IMR-90 (cell line): ENCODE measurements at regions not wholly inside any gene's neighbourhood (a gene's known extent, or its start where the extent isn't known, plus 50 kb on each side); places are given as distances from the start of the nearest gene placed in this dataset.

ENCODE experiments used
- ATAC-seq: fragments of 200-7000 bp; cut with Tn5 transposase; 2 replicates; pipeline ENCODE4 v1.9.1; 2020; ENCODE audit warnings: low read depth, mild to moderate bottlenecking, moderate library complexity
- BruUV-seq: library from RNA; stranded (reverse); fragments of 400-500 nt; replicated peaks from 2 replicates; lab custom pipeline; 2021; lab: Mats Ljungman, UMichigan
- CTCF ChIA-PET: fragments of 300-600 bp; formaldehyde crosslinking; extraction: SDS; loops from one replicate; lab custom pipeline; 2021; ENCODE audit warnings: antibody characterized with exemption; lab: Yijun Ruan, JAX
- POLR2A ChIA-PET: fragments of 300-600 bp; sonication (Branson Sonifier 250); formaldehyde crosslinking; loops from one replicate; lab custom pipeline; 2022; ENCODE audit warnings: antibody characterized with exemption; ENCODE audit not compliant: unreplicated experiment; lab: Charles Lee
- DNase-seq: peaks from one replicate; pipeline ENCODE4 v3.0.0; 2013
- H2AFZ ChIP-seq: replicated peaks from 2 replicates; pipeline ENCODE3; 2013; ENCODE audit warnings: low read length, mild to moderate bottlenecking; ENCODE audit not compliant: poor library complexity
- H2AK5ac ChIP-seq: 2 replicates; pipeline ENCODE4 v1.6.1; 2013; ENCODE audit warnings: low read depth, low read length, inconsistent platforms
- H2AK9ac ChIP-seq: replicated peaks from 2 replicates; pipeline ENCODE3; 2013; ENCODE audit warnings: mild to moderate bottlenecking, low read depth, low read length, moderate library complexity; ENCODE audit not compliant: poor library complexity
- H2BK120ac ChIP-seq: 2 replicates; pipeline ENCODE4 v1.6.1; 2013; ENCODE audit warnings: low read depth, low read length, inconsistent platforms
- H2BK15ac ChIP-seq: 3 replicates; pipeline ENCODE4 v1.6.1; 2013; ENCODE audit warnings: low read depth, low read length, inconsistent platforms
- H2BK20ac ChIP-seq: 2 replicates; pipeline ENCODE4 v1.6.1; 2013; ENCODE audit warnings: low read depth, mild to moderate bottlenecking, inconsistent platforms, low read length, moderate library complexity
- H2BK5ac ChIP-seq: 2 replicates; pipeline ENCODE4 v1.6.1; 2013; ENCODE audit warnings: mild to moderate bottlenecking, low read depth, low read length, inconsistent platforms; ENCODE audit not compliant: poor library complexity, severe bottlenecking
- H3K14ac ChIP-seq: replicated peaks from 2 replicates; pipeline ENCODE4 v1.6.1; 2013; ENCODE audit warnings: low read depth, low read length, inconsistent platforms
- H3K18ac ChIP-seq: 2 replicates; pipeline ENCODE4 v1.6.1; 2013; ENCODE audit warnings: low read depth, low read length, control low read depth
- H3K23ac ChIP-seq: 2 replicates; pipeline ENCODE4 v1.6.1; 2013; ENCODE audit warnings: low read depth, low read length, inconsistent platforms
- H3K27ac ChIP-seq: 2 replicates; pipeline ENCODE4 v1.5.1; 2013; ENCODE audit warnings: mild to moderate bottlenecking, control low read depth, low read length; ENCODE audit not compliant: insufficient read depth
- H3K27me3 ChIP-seq: 2 replicates; pipeline ENCODE4 v1.6.1; 2013; ENCODE audit warnings: low read length; ENCODE audit not compliant: control insufficient read depth, insufficient read depth
- H3K36me3 ChIP-seq: 2 replicates; pipeline ENCODE4 v1.6.1; 2013; ENCODE audit warnings: low read length, mixed read lengths; ENCODE audit not compliant: control insufficient read depth, insufficient read depth
- H3K4ac ChIP-seq: 2 replicates; pipeline ENCODE4 v1.6.1; 2013; ENCODE audit warnings: low read depth, low read length, inconsistent platforms
- H3K4me1 ChIP-seq: 2 replicates; pipeline ENCODE4 v1.6.1; 2013; ENCODE audit warnings: low read length, mixed read lengths; ENCODE audit not compliant: control insufficient read depth, insufficient read depth
- H3K4me2 ChIP-seq: 2 replicates; pipeline ENCODE4 v1.6.1; 2013; ENCODE audit warnings: low read depth, mild to moderate bottlenecking, control low read depth, low read length, moderate library complexity
- H3K4me3 ChIP-seq: 2 replicates; pipeline ENCODE4 v1.5.1; 2013; ENCODE audit warnings: low read depth, mild to moderate bottlenecking, control low read depth, low read length, moderate library complexity; ENCODE audit not compliant: insufficient read depth
- H3K56ac ChIP-seq: 2 replicates; pipeline ENCODE4 v1.6.1; 2013; ENCODE audit warnings: low read length, inconsistent platforms; ENCODE audit not compliant: insufficient read depth; ENCODE audit errors: extremely low read depth
- H3K79me1 ChIP-seq, 2 experiments: 2 replicates each; pipeline ENCODE4 v1.6.1; 2013; ENCODE audit warnings: low read length in 2 of 2, inconsistent platforms in 1 of 2, low read depth in 1 of 2
- H3K9ac ChIP-seq: 2 replicates; pipeline ENCODE4 v1.6.1; 2013; ENCODE audit warnings: low read depth, low read length, control low read depth
- H3K9me1 ChIP-seq: 2 replicates; pipeline ENCODE4 v1.6.1; 2013; ENCODE audit warnings: low read length, inconsistent platforms; ENCODE audit not compliant: insufficient read depth
- H3K9me3 ChIP-seq: 2 replicates; pipeline ENCODE4 v1.6.1; 2013; ENCODE audit warnings: low read length; ENCODE audit not compliant: control insufficient read depth, insufficient read depth
- H4K20me1 ChIP-seq: 2 replicates; pipeline ENCODE4 v1.6.1; 2013; ENCODE audit warnings: low read length, inconsistent platforms; ENCODE audit not compliant: insufficient read depth
- H4K5ac ChIP-seq: 2 replicates; pipeline ENCODE4 v1.6.1; 2013; ENCODE audit warnings: mild to moderate bottlenecking, low read depth, low read length, control low read depth
- H4K8ac ChIP-seq, 2 experiments: 2 replicates each; pipeline ENCODE4 v1.6.1; 2013; ENCODE audit warnings: low read depth in 2 of 2, low read length in 2 of 2, control low read depth in 1 of 2, inconsistent platforms in 1 of 2
- H4K91ac ChIP-seq: 2 replicates; pipeline ENCODE4 v1.6.1; 2013; ENCODE audit warnings: low read depth, low read length, inconsistent platforms; ENCODE audit not compliant: insufficient read depth
- CHD1 ChIP-seq: IDR thresholded peaks from 2 replicates; pipeline ENCODE4 v1.6.1; 2012; ENCODE audit warnings: low read depth, low read length, improper control_type of control experiment
- CTCF ChIP-seq: conservative IDR thresholded peaks from 2 replicates; pipeline ENCODE4 v1.5.1; 2012; ENCODE audit warnings: mild to moderate bottlenecking, low read depth, low read length, improper control_type of control experiment
- ELK1 ChIP-seq: fragments of 150-350 bp; IDR thresholded peaks from 2 replicates; pipeline ENCODE4 v1.6.1; 2016; ENCODE audit warnings: low read depth, mild to moderate bottlenecking, low read length, moderate library complexity, borderline replicate concordance
- FOS ChIP-seq: fragments of 150-350 bp; IDR thresholded peaks from 2 replicates; pipeline ENCODE4 v1.6.1; 2016; ENCODE audit warnings: low read depth, low read length
- MAZ ChIP-seq: IDR thresholded peaks from 2 replicates; pipeline ENCODE4 v1.6.1; 2012; ENCODE audit warnings: low read depth, mild to moderate bottlenecking, low read length, improper control_type of control experiment, moderate library complexity, borderline replicate concordance
- POLR2A ChIP-seq: IDR thresholded peaks from 2 replicates; pipeline ENCODE4 v1.6.1; 2012; ENCODE audit warnings: mild to moderate bottlenecking, low read depth, low read length
- dilution Hi-C: fragments of 300-500 bp; cut with HindIII; formaldehyde crosslinking; loops from one replicate; pipeline ENCODE4 v1.14.3; 2018; ENCODE audit warnings: low sequenced_read_pairs; ENCODE audit not compliant: unreplicated experiment
- in situ Hi-C: fragments of 300-500 bp; cut with MboI; formaldehyde crosslinking; loops from 3 replicates; pipeline ENCODE4 v1.14.3; 2019; ENCODE audit warnings: low sequenced_read_pairs, inconsistent platforms, mixed read lengths
- intact Hi-C: fragments of 100-400 bp; cut with micrococcal nuclease; formaldehyde crosslinking; loops from 2 replicates; pipeline ENCODE4 v1.10.0; 2022

- dilution Hi-C loops (no loop called here), in situ Hi-C loops (no loop called here)
Measured at GRCh38 chr6:77089776-77090175, 373.5 kb downstream of the HTR1B start.

More at GRCh38 chr6:77089776-77090175, 373.5 kb downstream of the HTR1B start:
- Histone ChIP-seq H4K20me1 (no peaks in the 10 kb centered on the region), H3K14ac (no peak overlapping the region), H3K56ac (no peak overlapping the region), H3K18ac (no peak overlapping the region), H2BK15ac (no peak overlapping the region), H3K27me3 (no peaks in the 10 kb centered on the region), H3K36me3 (no peaks in the 10 kb centered on the region), H3K4me1 (no peaks in the 10 kb centered on the region; the same call in none of the 2 replicates), H3K9ac (no peak overlapping the region), H2BK120ac (no peak overlapping the region), H3K23ac (no peak overlapping the region), H4K91ac (no peak overlapping the region), H2AK5ac (no peak overlapping the region), H3K4me2 (no peak overlapping the region), H3K4ac (no peak overlapping the region), H3K9me3 (no peaks in the 10 kb centered on the region), H3K4me3 (no peak overlapping the region), H2AFZ (no peak overlapping the region), H3K27ac (no peak overlapping the region), H4K5ac (no peak overlapping the region), H3K79me1 (no peaks in the 10 kb centered on the region), H4K8ac (no peak overlapping the region), H2BK5ac (no peak overlapping the region), H2AK9ac (no peak overlapping the region), H2BK20ac (no peak overlapping the region), H3K9me1 (no peaks in the 10 kb centered on the region)
- ChIA-PET CTCF (no interaction called here), POLR2A (no interaction called here)
- intact Hi-C loops: no loop called here
- ATAC-seq: no peak
- TF ChIP-seq MAZ (no peak), ELK1 (no peak), FOS (no peak), CHD1 (no peak), CTCF (no peak), POLR2A (no peak)
- no TSS peak for BruUV-seq
- peak; percentile 13 for DNase-seq
